ENCODE measurements at regions not wholly inside any gene's neighbourhood (a gene's known extent, or its start where the extent isn't known, plus 50 kb on each side); places are given as distances from the start of the nearest gene placed in this dataset.

DNA sequence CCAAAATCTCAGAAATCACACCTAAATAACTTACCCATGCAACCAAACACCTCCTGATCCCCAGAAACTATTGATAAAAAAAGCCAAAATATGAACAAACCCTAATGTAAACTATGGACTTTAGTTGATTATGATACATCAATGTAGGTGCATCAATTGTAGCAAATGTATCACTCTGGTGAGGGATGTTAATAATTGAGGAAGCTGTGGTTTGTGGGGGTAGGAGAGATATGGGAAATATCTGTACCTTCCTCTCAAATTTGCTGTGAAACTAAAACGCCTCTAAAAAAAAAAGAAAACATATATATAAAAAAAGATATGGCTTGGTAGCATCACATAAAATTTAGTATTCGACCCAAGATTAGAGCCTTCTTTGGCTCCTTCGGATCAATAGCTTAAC lies 144.3 kb upstream of the CPEB2 start:
- TF ChIP-seq, protein P1, sequence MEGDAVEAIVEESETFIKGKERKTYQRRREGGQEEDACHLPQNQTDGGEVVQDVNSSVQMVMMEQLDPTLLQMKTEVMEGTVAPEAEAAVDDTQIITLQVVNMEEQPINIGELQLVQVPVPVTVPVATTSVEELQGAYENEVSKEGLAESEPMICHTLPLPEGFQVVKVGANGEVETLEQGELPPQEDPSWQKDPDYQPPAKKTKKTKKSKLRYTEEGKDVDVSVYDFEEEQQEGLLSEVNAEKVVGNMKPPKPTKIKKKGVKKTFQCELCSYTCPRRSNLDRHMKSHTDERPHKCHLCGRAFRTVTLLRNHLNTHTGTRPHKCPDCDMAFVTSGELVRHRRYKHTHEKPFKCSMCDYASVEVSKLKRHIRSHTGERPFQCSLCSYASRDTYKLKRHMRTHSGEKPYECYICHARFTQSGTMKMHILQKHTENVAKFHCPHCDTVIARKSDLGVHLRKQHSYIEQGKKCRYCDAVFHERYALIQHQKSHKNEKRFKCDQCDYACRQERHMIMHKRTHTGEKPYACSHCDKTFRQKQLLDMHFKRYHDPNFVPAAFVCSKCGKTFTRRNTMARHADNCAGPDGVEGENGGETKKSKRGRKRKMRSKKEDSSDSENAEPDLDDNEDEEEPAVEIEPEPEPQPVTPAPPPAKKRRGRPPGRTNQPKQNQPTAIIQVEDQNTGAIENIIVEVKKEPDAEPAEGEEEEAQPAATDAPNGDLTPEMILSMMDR (IDR thresholded peaks at IDR 0.05), result no peak
- ATAC-seq (no peak), DNase-seq (no peak)
- Histone ChIP-seq H3K9me3 (no peaks in the 10 kb centered on the region), H3K27me3 (ENCODE audit: low read depth) (no peaks in the 10 kb centered on the region), H3K4me1 (peaks cover 5% of the 10 kb centered on the region), H3K27ac (no peak overlapping the region), H3K4me3 (no peak overlapping the region), H3K36me3 (no peaks in the 10 kb centered on the region)
- intact Hi-C loops (cut with DNase I), result no loop called here

DNA sequence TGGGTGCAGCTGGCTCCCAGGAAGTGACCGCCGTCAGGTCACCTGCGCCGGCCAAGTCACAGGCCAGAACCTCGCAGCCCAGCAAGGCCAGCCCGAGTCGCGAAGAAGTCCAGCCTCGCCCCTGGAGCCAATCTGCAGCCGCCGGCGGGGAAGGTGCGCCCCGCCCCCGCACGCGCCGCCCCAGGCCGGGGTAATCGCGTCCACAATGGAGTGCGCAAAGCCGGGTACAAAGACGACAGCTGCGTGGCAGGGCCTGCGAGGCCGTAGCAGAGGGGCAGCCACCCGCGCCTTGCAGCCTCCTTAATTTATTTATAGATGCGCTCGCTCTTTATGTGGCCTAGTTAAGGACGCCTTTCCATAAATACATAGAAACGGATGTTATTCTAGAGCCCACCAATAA lies 139.4 kb upstream of the CPEB2 start:
- Histone ChIP-seq H3K27ac (no peak overlapping the region), H3K4me1 (peaks cover 14% of the 10 kb centered on the region), H3K36me3 (no peaks in the 10 kb centered on the region), H3K9me3 (no peaks in the 10 kb centered on the region), H3K4me3 (no peak overlapping the region), H3K27me3 (ENCODE audit: low read depth) (no peaks in the 10 kb centered on the region)
- intact Hi-C loops (cut with DNase I), result no loop called here
- TF ChIP-seq, protein P1 (IDR thresholded peaks at IDR 0.05), result no peak
- ATAC-seq (no peak), DNase-seq (no peak)

DNA sequence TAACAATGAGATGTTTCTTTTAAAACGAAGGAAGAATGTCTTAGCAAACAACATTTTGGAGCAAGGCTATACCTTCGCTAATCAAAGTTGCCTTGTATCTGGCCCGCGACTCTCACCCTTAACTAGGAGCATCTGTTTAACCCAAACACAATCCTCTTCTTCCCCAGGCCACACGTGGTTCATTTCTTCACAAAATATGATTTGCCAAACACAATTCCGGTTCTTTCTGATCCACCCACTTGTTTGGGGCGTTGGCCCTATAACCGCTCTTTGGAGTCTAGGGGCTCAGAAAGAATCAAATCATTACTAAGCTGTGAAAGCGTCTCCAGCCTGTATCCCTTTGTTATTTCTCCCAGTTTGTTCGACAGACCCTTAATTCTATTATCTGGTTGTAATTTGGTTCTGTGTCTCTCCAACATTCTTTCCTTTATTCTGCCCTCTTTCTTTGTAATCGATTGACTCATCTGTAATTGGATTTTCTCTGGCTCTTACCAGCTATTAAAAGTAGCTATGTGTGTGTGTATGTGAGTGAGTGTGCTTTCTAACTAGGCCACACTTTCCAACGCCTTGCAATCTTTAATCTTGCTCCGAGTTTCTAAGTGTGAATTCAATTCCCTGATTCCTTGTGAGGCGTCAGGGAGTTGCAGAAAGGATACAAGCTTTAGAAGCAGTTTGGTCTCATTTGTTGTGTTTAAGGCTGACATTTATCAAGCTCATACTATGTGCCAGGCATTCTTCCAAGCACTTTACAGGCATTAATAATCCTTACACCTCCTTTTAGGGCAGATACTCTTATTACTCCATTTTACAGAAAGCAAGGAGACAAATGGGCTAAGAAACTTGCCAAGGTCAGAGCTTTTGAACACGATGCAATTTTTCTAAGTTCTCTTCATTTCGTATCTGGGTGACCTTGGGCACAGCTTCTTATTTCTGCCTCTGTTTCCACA lies 138.6 kb upstream of the CPEB2 start:
- peaks cover 14% of the 10 kb centered on the region for H3K4me1 ChIP-seq
- TF ChIP-seq, protein P1 (IDR thresholded peaks at IDR 0.05), result no peak
- no peak for ATAC-seq
- no peak for DNase-seq
- H3K36me3 ChIP-seq, result no peaks in the 10 kb centered on the region
- H3K4me3 ChIP-seq, result no peak overlapping the region
- intact Hi-C loops (cut with DNase I), result no loop called here
- H3K27ac ChIP-seq, result no peak overlapping the region
- H3K27me3 ChIP-seq (ENCODE audit: low read depth), result no peaks in the 10 kb centered on the region
- no peaks in the 10 kb centered on the region for H3K9me3 ChIP-seq

DNA sequence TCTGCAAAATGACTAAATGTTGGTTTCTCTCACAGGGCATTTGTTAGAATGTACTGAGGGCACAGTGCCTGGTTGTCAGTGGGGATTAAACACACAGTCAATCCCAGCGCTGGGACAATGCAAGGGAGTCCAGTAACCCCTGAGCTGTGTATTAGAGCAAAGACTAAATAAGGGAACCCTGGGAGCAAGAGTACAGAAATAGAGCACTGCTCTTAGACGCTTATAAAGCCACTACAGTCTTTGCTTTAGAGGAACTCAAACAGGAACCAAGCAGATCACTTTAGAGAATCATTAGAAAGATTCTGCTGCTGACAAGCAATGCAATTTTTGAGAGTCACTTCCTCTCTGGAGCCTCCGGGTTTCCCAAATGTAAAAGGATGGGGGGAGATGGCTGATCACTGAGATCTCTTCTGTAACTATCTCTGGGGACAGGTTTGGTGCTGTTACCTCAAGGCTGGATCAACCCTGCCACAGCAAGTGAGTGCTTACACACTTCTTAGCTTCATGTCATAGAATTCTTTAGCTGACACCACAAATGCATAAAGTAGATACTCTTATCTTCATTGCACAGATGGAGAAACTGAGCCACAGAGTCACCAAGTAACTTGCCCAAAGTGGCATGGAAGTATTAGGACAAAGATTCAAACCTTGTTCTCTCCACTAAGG lies 137.8 kb upstream of the CPEB2 start:
- intact Hi-C loops (cut with DNase I), result no loop called here
- Histone ChIP-seq H3K36me3 (no peaks in the 10 kb centered on the region), H3K27ac (no peak overlapping the region), H3K4me3 (no peak overlapping the region), H3K4me1 (peaks cover 14% of the 10 kb centered on the region), H3K27me3 (ENCODE audit: low read depth) (no peaks in the 10 kb centered on the region), H3K9me3 (no peaks in the 10 kb centered on the region)
- ATAC-seq, result peak in 1 of 2 donors; percentile 55
- DNase-seq, result no peak
- TF ChIP-seq, protein P1 (IDR thresholded peaks at IDR 0.05), result no peak

DNA sequence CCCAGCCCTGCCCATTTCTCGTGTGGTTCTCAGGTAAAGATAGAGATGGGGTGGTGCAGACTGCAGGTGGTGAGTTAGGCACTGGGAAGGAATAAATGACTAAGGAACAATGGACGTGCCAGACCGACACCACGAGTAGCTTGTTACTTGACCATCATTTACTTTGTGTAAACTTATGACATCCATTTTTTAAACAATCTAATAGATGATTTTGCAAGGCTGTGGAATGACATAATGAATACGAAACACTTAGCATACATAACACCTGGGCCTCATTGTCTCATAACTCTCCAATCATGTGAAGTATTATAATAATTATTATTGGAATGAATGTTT lies 137.3 kb upstream of the CPEB2 start:
- ATAC-seq (peak in 1 of 2 donors; percentile 39), DNase-seq (no peak)
- peaks cover 14% of the 10 kb centered on the region for H3K4me1 ChIP-seq
- intact Hi-C loops (cut with DNase I), result no loop called here
- no peak overlapping the region for H3K27ac ChIP-seq
- no peak overlapping the region for H3K4me3 ChIP-seq
- no peaks in the 10 kb centered on the region for H3K36me3 ChIP-seq
- no peaks in the 10 kb centered on the region for H3K27me3 ChIP-seq (ENCODE audit: low read depth)
- no peaks in the 10 kb centered on the region for H3K9me3 ChIP-seq
- TF ChIP-seq, protein P1 (IDR thresholded peaks at IDR 0.05), result no peak

Measured in lower lobe of right lung (tissue), 2 donors.